HG02588 (cell line): ENCODE measurements at regions not wholly inside any gene's neighbourhood (a gene's known extent, or its start where the extent isn't known, plus 50 kb on each side); places are given as distances from the start of the nearest gene placed in this dataset.

Source experiments
- ATAC-seq: cut with Tn5 transposase; IDR thresholded peaks from one replicate; pipeline ENCODE4 v1.9.1; 2021; ENCODE audit warnings: mild to moderate bottlenecking, moderate library complexity; ENCODE audit not compliant: unreplicated experiment

DNA sequence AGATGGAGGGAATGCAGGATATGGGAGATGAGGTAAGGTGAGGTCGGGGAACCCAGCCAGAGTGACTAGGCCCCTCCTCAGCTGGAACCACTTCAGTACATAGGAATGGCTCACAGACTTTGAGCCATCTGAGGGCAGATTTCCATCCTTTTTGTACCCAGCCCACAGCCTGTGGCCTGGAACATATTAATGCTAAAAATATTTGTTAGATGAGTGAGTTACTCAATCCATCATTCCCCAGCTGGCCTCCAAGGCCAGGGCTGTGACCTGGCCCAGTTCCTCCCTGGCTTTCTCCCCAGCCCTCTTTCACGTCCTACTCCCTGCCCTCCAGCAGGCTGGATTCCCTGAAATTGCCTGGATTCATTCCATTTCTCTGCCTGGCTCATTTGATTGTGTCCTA lies 57.2 kb upstream of the PRDM11 start:
- ATAC-seq = no peak

DNA sequence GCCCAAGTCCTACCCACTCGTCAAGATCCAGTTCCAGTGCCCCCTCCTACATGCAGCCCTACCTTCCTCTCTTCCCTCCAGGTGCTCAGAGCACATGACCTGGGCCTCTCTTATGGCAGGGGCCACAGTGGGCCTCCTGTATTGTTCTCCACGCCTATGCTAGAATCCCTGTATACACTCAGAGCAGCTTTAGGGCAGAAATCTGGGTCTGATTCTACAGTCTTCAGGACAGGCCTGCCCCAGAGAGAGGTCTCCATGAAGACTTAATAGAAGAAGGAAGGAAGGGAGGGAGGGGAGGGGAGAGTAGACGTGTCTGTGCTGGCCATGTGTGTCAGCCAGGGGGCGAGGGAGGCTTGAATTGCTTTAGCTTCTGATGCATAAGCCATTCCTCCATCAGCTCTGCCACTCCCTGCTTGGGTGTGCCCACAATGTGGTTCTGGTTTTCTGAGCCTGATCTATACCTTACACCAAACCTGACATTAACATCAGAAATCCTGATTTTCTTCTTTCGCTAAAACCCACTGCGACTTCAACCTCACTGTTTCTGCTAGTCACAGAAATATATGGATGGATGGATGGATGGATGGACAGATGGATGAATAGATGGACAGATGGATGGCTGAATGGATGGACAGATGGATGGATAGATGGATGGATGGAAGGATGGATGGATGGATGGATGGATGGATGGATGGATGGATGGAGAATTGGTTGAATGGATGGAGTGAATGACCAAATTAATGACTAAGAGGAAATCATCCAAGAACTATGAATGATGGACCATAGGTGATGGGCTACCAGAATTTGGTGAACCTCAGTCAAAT lies 56.6 kb upstream of the PRDM11 start:
- ATAC-seq = no peak

- no peak for ATAC-seq
Measured at GRCh38 chr11:45090607-45091006, 55.8 kb upstream of the PRDM11 start.

DNA sequence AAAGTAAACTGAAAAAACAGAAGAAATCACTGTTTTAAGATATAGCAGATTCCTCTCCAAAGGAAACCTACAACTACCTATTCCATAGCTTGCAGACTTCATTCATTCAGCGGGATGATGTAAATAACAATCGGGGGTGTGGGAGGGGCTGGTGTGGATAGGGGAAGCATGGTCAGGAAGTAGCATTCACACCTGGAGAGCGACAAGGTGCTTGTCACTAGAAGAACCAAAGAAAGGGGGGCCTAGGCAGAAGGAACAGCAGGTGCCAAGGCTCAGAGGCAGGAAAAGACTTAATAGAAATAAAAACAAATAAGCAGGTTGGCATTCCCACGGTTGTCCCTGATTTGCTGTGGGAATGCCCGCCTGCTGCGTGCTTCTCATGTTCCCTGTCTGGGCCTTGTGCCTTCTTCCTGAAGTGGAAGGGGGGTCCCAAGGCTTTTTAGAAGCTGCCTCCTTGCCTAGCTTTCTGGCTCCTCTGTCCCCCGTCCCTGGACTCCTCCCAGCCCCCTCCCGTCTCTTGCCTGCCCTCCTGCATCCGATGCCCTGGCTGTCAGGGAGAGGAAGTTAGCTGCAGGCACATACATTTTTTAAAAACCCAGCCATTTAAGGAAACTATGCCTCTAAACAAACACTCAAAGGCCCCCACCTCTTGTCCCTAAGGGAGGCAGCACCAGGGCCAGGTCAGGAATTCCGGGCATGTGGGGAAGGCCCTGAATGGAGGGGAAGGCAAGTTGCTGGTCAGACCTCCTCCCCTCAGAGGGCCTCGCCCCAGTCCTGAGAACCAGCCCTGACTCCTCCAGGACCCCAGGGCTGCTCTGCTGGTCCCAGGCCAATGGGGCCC lies 54.7 kb upstream of the PRDM11 start:
- ATAC-seq = no peak

- ATAC-seq = no peak
Measured at GRCh38 chr11:45092404-45092785, 54.0 kb upstream of the PRDM11 start.

- ATAC-seq = no peak
Measured at GRCh38 chr11:45092901-45093760, 53.3 kb upstream of the PRDM11 start.

DNA sequence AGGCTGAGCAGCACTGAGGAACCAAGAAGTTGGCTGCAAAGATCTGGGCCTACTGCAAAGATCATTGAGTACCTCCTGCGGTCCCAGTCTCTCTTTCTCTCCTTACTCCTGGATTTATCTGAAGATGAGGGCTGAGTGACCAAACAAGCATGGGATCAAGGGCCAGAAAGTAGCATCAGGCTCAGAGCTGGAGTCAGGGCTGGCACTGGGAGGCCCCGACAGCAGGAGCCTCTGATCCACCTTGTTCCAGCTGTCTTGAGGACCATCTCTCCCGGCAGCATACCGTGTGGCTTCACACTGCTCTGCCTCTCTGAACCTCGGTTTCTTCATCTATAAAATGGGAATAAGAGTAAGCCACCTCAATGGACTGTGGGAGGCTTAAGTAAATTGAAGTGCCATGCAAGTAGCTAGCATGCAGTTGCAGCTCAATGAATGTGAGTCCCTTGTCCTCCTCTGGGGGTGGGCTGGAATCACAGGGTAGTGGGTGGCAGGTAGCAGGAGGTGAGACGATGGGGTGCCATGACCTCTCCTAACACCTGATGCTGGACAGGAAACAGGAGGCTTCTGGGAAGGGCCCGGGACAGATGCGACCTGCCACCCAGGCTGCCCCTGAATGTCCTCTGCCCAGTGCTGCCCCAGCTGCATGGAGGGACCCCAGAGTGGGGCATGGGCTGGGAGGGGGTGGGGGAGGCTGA lies 52.5 kb upstream of the PRDM11 start:
- no peak for ATAC-seq

DNA sequence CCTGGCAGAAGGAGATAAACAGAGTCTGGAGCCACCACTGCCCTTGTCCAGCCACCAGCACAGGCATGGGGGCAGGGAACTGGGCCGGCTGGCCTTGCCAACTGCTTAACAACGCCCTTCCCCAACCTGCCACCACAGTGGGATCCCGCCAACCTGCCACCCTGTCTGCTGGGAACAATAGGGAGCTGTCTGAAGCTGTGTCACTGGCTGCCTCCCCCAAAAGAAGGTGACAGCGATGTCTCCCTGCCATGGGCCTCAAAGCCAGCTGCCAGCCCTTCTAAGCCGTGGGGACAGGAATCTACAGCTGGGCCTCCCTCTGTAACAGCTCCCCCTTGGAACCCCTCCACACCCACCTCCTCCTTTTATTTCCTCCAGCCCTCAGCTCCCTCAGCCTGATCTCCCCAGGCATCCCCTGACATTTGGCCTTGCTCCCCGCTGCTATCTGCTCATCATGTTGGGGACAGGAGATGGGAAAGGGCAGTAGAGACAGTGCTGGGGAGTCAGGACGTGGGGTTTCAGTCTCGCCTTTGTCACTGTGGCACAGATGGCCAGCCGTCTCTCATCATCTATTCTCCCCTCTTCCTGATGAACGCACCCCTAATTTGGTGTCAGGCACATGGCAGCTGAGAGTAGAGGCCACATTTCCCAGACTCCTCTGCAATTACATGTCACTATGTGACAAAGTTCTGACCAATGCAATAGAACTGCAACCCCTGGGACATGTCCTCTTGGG lies 51.3 kb upstream of the PRDM11 start:
- no peak for ATAC-seq

GRCh38 chr11:45095691-45096010 lies 50.8 kb upstream of the PRDM11 start:
- ATAC-seq = no peak

DNA sequence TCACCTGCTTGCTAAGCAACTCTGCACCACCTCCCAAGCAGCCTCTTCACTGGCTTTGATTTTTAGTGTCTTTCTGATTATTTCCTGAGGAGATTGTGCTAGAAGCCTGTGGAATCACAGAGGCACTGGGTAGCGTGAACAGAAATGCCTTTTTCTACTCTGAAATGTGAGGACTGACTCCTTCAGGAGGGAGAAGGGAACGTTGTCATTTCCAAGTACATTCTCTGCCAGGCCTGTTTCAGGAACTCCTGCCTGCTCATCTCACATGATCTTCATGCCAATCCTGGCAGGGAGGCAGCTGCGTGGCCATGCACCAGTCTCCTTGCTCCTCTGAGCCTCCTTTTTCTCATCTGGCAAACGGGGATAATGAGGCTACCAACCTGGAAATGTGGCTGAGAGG lies 49.8 kb upstream of the PRDM11 start:
- ATAC-seq = no peak
